Lung (tissue), 11 donors: ENCODE measurements at regions not wholly inside any gene's neighbourhood (a gene's known extent, or its start where the extent isn't known, plus 50 kb on each side); places are given as distances from the start of the nearest gene placed in this dataset.

Source experiments
- ATAC-seq: fragments of 200-7000 bp; cut with Tn5 transposase; one replicate; pipeline ENCODE4 v1.9.1; 2020; ENCODE audit warnings: moderate number of reproducible peaks; ENCODE audit not compliant: insufficient read depth, low FRiP score
- DNase-seq, 3 donors: peaks; one replicate each; pipeline ENCODE4 v3.0.0-alpha.2; 2013 to 2017
- H3K27ac ChIP-seq, 2 donors: one replicate each; pipeline ENCODE4 v1.5.1; 2013; ENCODE audit warnings: mild to moderate bottlenecking in 2 of 2, moderate library complexity in 2 of 2, control low read depth in 1 of 2, inconsistent platforms in 1 of 2, low read depth in 1 of 2, low read length in 1 of 2
- H3K27me3 ChIP-seq, 3 donors: one replicate each; pipeline ENCODE4 v1.5.1; 2013; ENCODE audit warnings: low read length in 2 of 3; ENCODE audit not compliant: control insufficient read depth in 3 of 3, insufficient read depth in 3 of 3
- H3K36me3 ChIP-seq, 4 donors: one replicate each; pipeline ENCODE4 v1.5.1; 2013; ENCODE audit warnings: low read length in 4 of 4, mild to moderate bottlenecking in 1 of 4, moderate library complexity in 1 of 4; ENCODE audit not compliant: control insufficient read depth in 4 of 4, insufficient read depth in 4 of 4
- H3K4me1 ChIP-seq, 5 donors: one replicate each; pipeline ENCODE4 v1.5.1; 2013; ENCODE audit warnings: low read length in 5 of 5, mild to moderate bottlenecking in 2 of 5, moderate library complexity in 1 of 5; ENCODE audit not compliant: control insufficient read depth in 5 of 5, insufficient read depth in 5 of 5
- H3K4me3 ChIP-seq: one replicate; pipeline ENCODE4 v1.5.1; 2013; ENCODE audit warnings: mild to moderate bottlenecking, control low read depth, moderate library complexity
- H3K9ac ChIP-seq, 2 donors: one replicate each; pipeline ENCODE4 v1.5.1; 2013; ENCODE audit warnings: low read length in 2 of 2, control low read depth in 1 of 2; ENCODE audit not compliant: insufficient read depth in 1 of 2
- H3K9me3 ChIP-seq, 4 donors: one replicate each; pipeline ENCODE4 v1.5.1; 2013; ENCODE audit warnings: low read length in 3 of 4, mild to moderate bottlenecking in 1 of 4, moderate library complexity in 1 of 4; ENCODE audit not compliant: control insufficient read depth in 4 of 4, insufficient read depth in 3 of 4
- WGBS, 2 donors: extraction: QIAGEN DNeasy Blood & Tissue Kit; methylation state at CpG; one replicate each; pipeline ENCODE4 v1.1.7; 2013; 5-methylcytosine and 5-hydroxymethylcytosine counted together
- TF ChIP-seq, protein P1 (sequence below): IDR thresholded peaks from 2 replicates; pipeline ENCODE4 v1.5.1; 2012; ENCODE audit warnings: mild to moderate bottlenecking; ENCODE audit errors: control extremely low read depth, extremely low read depth
- donor health status: control.
- donor health status: control.
- donor health status: Bipolar disorder and iron deficiency.
- donor health status: healthy.
- donor health status: DM: yes; HTN: yes; CAD: no.

DNA sequence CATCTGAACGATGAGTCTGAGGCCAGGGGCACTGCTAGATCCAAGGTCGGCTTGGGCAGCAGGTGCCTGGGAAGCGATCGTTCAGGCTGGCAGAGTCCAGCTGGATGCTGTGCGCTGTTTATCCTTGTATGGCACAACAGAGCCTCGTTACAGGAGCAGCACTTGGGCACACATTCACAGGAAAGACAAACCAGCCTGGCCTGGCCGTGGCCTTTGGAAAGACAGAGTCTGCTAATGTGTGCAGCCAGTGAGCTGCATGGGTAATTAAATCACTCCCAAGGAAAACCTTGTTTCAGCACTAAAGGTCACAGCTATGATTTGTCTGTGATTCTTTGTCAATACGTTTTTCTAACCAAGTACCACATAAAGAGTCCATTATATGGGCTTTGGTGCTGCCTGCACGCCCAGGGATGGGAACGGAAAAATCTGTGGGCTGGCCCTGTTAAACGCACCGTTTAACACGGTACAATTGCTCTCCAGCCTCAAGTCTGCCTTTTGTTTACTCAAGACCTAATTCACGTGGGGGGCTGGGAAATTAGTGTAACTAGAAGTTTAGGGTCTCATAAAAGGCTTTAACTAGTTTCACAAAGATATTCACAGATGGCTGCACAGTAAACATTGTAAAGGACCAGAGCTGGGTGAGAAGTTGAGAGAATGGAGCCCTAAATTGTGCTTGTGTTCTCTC is 509.3 kb downstream of the KDM4C start:
- H3K9me3 ChIP-seq: peaks cover 0 to under 1% (median 0%) of the 10 kb centered on the region in 4 donors
- TF ChIP-seq, protein P1, sequence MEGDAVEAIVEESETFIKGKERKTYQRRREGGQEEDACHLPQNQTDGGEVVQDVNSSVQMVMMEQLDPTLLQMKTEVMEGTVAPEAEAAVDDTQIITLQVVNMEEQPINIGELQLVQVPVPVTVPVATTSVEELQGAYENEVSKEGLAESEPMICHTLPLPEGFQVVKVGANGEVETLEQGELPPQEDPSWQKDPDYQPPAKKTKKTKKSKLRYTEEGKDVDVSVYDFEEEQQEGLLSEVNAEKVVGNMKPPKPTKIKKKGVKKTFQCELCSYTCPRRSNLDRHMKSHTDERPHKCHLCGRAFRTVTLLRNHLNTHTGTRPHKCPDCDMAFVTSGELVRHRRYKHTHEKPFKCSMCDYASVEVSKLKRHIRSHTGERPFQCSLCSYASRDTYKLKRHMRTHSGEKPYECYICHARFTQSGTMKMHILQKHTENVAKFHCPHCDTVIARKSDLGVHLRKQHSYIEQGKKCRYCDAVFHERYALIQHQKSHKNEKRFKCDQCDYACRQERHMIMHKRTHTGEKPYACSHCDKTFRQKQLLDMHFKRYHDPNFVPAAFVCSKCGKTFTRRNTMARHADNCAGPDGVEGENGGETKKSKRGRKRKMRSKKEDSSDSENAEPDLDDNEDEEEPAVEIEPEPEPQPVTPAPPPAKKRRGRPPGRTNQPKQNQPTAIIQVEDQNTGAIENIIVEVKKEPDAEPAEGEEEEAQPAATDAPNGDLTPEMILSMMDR: no peak
- H3K4me1 ChIP-seq: no peaks in the 10 kb centered on the region
- WGBS, 2 donors: 74 to 83% methylated on average over 14 of the region's 14 CpGs
- no peak overlapping the region for H3K4me3 ChIP-seq
- H3K36me3 ChIP-seq: no peaks in the 10 kb centered on the region
- ATAC-seq (no peak), DNase-seq (no peak)
- H3K27me3 ChIP-seq: peaks cover 0 to 26% (median 2%) of the 10 kb centered on the region in 3 donors
- H3K9ac ChIP-seq: no peak overlapping the region
- no peak overlapping the region for H3K27ac ChIP-seq

DNA sequence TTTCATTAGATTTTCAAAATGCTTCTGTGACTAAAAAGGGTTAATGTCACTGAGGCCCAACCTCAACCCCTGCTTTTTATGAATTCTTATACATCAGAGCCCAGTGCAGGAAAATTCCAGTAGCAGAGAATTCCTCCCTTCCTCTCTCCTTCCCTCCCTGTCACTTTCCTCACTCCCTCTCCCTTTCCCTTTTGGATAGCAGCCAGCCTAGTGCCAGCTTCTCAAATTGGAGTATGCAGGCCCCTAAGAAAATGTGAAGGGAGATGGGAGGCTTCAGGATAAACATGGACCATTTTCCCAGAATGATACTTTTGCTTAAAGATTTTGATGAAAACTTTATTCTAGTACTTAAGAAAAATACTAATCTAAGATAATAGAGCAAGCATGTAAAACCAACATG is 507.4 kb downstream of the KDM4C start:
- Histone ChIP-seq H3K4me1 (no peaks in the 10 kb centered on the region), H3K36me3 (no peaks in the 10 kb centered on the region), H3K27ac (no peak overlapping the region), H3K4me3 (no peak overlapping the region), H3K9me3 (no peaks in the 10 kb centered on the region), H3K27me3 (peaks cover 0 to 36% (median 2%) of the 10 kb centered on the region in 3 donors), H3K9ac (no peak overlapping the region)
- TF ChIP-seq, protein P1: no peak
- no peak for ATAC-seq
- peak in 2 of 3 donors; percentile 17 to 22 for DNase-seq

DNA sequence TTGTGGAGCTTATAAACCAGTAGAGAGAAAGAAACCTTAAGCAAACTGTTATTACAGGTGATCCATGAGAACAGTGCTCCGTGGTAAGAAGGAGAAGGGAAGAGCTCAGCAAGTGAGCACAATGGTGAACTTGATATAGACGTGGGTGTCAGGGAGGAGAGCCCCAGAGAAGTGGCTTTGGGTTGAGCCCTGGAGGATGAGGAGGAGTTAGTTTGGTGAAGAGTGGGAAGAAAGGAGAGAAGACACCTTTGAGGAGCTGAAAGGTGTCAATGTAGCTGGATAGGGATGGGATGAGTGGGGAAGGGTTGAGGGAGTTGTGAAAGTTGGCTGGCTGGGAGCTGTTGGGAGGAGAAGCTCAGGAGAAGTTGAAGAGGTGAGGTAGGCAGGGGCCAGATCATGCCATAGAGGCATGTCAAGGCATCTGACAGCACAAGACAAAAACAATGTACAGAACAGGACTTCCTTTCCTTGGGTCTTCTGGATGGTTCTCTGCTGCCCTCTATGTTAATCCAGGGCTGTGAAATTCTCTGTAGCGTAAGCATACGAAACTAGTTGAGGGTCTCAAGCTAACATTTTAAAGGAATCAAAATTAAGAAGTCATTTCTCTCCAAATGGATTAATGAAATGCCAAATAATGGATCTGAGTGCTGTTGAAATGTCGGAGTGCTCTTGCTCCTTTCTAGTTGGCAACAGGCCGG is 501.9 kb downstream of the KDM4C start:
- Histone ChIP-seq H3K27me3 (peaks cover 0 to 14% (median 0%) of the 10 kb centered on the region in 3 donors), H3K4me1 (peaks cover 0 to 2% (median 0%) of the 10 kb centered on the region in 5 donors), H3K9me3 (no peaks in the 10 kb centered on the region), H3K9ac (no peak overlapping the region), H3K27ac (no peak overlapping the region), H3K36me3 (no peaks in the 10 kb centered on the region), H3K4me3 (no peak overlapping the region)
- DNase-seq (no peak), ATAC-seq (no peak)
- 74 to 84% methylated on average over 6 of the region's 6 CpGs for WGBS, 2 donors
- TF ChIP-seq, protein P1: no peak
